ENCODE measurements at regions not wholly inside any gene's neighbourhood (a gene's known extent, or its start where the extent isn't known, plus 50 kb on each side); places are given as distances from the start of the nearest gene placed in this dataset.

DNA sequence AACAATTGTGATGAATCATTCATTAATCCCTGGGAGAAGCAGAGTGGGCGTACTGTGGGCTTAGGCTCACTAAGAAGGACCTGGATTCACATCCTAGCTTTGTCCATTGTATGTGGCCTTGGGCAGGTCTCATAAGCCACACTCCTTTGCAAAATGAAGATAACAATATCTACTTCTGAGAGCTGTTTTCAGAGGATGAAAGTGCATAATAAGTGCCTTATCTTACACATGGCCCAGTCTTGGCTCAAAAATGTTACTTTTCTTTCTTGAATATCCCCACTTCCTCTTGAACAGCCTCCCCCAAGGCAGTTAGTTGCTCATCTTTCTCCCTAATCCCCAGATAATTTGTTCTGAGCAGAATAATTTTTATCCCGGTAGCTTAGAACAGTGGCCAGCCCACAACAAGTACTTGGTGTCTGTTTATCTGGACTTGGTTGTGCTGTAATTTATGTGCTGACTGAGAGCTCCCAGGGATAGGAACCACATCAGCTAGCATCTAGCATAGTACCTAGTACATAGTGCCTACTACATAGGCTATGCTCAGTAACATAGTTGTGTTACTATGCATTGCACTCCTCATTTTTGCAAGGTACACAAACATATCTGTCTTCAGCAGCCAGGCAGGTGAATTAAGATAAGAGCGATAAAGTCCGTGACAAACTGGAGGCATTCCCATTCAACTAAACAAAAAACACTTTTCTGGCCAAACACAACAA lies 61.7 kb upstream of the NUDT4 start:
- 0 out of 2 replicates have a peak overlapping the region, but pooled peaks have one; percentile 20 for H3K27ac ChIP-seq
- TF ChIP-seq, protein P1, sequence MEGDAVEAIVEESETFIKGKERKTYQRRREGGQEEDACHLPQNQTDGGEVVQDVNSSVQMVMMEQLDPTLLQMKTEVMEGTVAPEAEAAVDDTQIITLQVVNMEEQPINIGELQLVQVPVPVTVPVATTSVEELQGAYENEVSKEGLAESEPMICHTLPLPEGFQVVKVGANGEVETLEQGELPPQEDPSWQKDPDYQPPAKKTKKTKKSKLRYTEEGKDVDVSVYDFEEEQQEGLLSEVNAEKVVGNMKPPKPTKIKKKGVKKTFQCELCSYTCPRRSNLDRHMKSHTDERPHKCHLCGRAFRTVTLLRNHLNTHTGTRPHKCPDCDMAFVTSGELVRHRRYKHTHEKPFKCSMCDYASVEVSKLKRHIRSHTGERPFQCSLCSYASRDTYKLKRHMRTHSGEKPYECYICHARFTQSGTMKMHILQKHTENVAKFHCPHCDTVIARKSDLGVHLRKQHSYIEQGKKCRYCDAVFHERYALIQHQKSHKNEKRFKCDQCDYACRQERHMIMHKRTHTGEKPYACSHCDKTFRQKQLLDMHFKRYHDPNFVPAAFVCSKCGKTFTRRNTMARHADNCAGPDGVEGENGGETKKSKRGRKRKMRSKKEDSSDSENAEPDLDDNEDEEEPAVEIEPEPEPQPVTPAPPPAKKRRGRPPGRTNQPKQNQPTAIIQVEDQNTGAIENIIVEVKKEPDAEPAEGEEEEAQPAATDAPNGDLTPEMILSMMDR (conservative IDR thresholded peaks at IDR 0.05) = no peak

DNA sequence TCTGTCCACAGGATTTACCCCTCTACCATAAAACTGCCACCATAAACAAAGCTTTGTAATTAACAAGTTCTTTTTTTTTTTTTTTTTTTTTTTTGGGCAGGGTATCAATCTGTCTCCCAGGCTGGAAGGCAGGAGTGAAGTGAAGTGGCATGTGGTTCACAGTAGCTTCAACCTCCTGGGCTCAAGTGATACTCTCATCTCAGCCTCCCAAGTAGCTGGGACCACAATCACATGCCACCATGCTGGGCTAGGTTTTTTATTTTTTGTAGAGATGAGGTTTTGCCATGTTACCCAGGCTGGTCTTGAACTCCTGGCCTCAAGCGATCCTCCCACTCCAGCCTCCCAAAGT lies 61.1 kb upstream of the NUDT4 start:
- TF ChIP-seq, protein P1 (conservative IDR thresholded peaks at IDR 0.05) = no peak
- H3K27ac ChIP-seq = 0 out of 2 replicates have a peak overlapping the region, but pooled peaks have one; percentile 20

DNA sequence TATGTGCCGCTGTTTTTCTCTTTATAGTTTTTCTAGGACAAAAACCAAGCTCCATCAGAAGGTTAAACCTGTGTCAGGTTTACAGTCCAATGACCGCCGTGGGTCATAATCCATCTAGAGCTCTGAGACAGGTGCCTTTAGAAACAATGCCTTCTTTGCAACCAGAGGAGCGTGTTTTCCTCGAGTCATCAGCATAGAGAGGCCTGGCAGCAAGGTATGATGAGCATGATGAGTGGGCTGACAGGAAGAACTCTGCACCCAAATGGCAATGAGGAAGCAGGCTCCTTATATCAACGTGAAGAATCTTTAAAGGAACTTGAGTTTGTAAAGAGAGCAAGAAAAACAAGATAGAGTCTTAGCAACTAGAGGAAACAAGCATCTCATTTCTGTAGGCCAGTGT lies 60.5 kb upstream of the NUDT4 start:
- no peak overlapping the region for H3K27ac ChIP-seq
- TF ChIP-seq, protein P1 (conservative IDR thresholded peaks at IDR 0.05) = no peak

DNA sequence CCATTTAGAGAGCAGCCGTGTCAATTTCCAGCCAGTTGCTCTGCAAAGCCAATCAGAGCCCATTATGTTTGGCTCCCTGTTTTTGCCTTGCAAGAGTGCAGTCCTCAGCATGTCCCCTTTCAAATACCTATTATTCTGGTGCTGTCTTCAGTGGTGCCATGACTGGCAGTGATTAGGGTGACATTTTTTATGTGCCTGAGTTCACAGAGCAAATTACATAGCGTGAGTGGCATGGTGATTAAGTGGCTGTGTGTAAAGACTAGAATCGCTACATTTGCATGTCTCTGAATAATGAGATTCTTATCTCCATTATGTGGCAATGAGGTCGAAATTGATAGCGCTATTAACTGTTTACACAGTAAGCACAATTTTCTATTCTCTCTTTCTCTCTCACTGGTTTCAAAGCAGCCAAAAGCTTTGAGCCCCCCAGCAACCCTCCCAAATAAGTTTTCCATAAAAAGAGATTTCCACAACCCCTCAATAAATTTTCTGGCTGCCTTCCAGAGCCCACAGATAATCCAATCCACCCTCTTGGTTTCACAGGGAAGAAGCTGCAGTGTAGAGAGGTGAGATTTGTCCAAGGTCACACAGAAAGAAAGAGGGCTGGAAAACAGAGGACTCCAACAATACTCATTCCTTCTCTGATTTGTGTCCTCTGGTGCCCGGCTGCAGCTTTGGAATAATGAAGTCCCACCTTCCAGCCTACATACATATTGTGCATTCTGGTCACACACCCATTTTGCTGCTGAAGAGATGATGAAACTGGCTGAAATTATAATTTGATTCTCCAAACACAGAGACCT lies 58.8 kb upstream of the NUDT4 start:
- TF ChIP-seq, protein P1 (conservative IDR thresholded peaks at IDR 0.05) = no peak
- H3K27ac ChIP-seq = no peak overlapping the region

DNA sequence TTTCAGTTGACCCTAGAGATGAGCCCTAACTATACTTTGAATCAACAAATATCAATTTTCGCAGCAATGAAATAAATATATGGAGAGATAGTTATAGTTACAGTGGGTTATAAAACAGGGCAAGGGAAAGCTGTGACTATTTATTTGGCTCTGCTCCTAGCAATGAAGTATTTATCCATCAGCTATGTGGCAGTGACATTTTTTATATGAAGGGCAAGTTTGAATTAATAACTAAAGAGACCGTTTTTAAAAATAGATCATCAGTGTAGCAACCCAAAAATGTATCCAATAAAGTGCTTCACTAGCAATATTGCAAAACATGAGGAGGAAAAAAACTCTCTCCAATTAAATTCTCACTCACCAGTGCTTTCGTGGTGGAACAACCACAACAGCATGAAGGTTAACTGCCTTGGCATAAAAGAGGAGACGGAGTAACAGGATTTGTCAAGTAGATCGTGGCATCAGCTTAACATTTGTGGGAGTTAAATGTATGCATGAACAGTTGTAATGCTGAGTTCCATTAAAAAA lies 58.1 kb upstream of the NUDT4 start:
- TF ChIP-seq, protein P1 (conservative IDR thresholded peaks at IDR 0.05) = no peak
- no peak overlapping the region for H3K27ac ChIP-seq

DNA sequence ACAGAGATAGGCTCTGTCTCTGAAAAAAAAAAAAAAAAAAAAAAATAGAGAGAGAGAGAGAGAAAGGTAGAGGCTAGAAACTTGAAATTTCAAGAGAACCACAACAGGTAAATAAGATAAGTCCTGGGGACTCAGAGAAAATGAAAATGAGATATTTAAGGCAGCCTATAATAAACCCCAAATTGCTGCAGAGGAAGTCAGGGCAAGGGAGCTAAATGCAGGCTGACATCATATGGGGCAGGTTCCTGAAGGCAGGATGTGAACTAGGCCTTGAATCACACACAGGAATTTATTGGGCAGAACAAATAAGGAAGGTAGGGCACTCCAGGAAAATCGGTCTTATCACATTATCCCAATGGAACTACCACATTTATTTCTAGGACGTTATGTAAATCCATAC lies 54.9 kb upstream of the NUDT4 start:
- TF ChIP-seq, protein P1 (conservative IDR thresholded peaks at IDR 0.05) = no peak
- no peak overlapping the region for H3K27ac ChIP-seq

DNA sequence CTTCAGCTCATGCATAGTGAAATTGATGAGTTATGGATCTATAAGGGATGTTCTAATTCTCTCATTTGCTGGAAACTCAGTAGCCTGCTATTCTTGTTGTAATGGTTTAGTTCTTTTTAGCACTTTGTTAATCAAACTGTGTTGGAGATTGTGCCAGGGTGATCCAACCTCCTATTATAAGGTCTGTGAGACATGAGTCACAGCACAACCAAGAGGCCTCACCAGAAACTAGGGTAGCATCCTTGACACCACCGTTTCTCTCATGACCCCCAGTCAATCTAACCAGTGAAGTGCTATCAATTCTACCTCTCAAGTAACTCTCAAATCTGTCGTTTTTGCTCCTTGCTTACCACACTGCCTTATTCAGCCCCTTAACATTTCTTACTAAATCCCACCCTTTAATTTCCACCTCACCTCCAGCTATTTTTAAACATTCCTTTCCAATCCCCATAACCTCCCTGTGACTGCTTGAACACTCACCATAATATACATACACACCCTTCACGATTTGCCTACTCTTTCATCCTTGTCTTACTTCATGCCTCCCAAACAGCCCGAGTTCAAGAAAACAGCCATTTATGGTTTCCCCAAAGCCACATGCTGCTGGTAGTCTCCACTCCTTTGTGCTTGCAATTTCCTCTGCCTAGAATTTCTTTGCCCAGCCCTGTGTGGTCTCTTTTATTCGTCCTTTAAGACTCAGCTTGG lies 53.9 kb upstream of the NUDT4 start:
- H3K27ac ChIP-seq = no peak overlapping the region
- TF ChIP-seq, protein P1 (conservative IDR thresholded peaks at IDR 0.05) = no peak

All from VCaP (cell line).